HG02870 (cell line): ENCODE measurements at regions not wholly inside any gene's neighbourhood (a gene's known extent, or its start where the extent isn't known, plus 50 kb on each side); places are given as distances from the start of the nearest gene placed in this dataset.
"Not testable (repeated sequence)": the region's sequence is repeated elsewhere in the genome, so short reads cannot be mapped to it uniquely, and the experiment has no call there.

ENCODE experiments used
- ATAC-seq: cut with Tn5 transposase; IDR thresholded peaks from one replicate; pipeline ENCODE4 v1.9.1; 2021; ENCODE audit warnings: mild to moderate bottlenecking, moderate library complexity; ENCODE audit not compliant: unreplicated experiment

- ATAC-seq, result no peak
Measured at GRCh38 chr3:174442302-174442682, 416.8 kb upstream of the NAALADL2 start.

DNA sequence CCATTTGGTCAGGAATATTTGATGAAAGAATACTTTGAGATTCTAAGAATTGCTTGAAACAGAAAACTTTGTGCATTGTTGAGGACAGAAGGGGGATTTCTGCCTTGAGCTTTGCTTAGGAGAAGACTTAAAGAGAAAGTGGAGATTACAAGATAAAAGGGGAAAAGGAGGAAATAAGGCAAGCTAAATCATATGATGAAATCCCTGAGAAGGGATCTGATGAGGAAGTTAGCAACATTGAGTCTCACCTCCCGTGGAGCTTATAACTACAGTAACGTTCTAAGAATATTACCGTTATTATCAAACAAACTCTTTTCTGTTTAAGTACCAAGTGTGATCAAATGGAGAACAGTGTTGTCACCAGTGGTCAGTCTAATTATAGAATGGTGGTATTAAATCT lies 414.7 kb upstream of the NAALADL2 start:
- no peak for ATAC-seq

GRCh38 chr3:174457758-174458157 lies 401.4 kb upstream of the NAALADL2 start:
- no peak for ATAC-seq

- no peak for ATAC-seq
Measured at GRCh38 chr3:174460831-174461230, 398.3 kb upstream of the NAALADL2 start.

- ATAC-seq, result no peak
Measured at GRCh38 chr3:174462916-174463315, 396.2 kb upstream of the NAALADL2 start.

DNA sequence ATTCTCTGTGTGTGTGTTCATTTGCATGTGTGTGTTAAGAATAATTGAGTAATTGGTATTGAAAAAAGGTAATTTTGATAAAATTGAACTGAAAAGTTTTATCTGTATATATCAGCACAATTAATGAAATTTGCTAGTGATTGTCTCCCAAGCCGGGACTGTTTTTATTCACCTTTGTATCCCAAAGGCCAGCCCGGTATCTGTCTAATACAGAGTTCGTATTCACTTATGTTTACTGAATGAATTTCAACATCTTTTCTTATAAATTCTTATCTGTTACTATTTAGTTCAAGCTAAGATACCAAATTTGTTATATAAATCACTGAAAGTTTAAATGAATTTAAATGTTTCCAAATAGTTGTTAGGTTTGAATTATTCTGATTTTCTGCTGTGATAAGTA lies 394.0 kb upstream of the NAALADL2 start:
- no peak for ATAC-seq

DNA sequence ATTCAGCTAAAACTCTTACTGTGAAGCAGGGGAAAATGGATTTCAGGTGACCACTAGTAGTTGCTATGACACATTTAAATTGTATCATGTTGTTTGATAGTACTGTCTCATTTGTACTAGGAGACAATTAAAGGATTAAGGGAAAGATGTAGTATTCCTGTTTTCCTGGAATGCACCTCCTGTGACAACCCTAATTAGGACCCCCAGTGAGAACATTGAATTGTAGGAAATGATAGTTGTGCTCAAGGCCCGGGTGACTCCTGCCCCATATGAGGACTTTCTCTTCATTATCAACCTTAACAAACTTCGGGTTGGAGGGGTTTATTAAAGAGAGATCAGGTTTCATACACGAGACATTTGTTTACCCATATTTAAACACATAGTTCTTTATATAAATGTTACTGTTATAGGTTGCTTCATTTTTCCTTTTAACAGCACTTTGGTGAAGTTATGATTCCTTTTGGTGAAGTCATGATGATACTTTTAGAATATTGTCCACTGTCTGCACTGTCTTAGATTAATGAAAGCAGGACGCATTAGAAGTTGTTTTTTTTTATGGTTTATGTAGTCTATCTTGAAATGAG lies 392.6 kb upstream of the NAALADL2 start:
- no peak for ATAC-seq

GRCh38 chr3:174477491-174477890 lies 381.6 kb upstream of the NAALADL2 start:
- ATAC-seq, result no peak

- ATAC-seq, result no peak
Measured at GRCh38 chr3:174480767-174481166, 378.4 kb upstream of the NAALADL2 start.

DNA sequence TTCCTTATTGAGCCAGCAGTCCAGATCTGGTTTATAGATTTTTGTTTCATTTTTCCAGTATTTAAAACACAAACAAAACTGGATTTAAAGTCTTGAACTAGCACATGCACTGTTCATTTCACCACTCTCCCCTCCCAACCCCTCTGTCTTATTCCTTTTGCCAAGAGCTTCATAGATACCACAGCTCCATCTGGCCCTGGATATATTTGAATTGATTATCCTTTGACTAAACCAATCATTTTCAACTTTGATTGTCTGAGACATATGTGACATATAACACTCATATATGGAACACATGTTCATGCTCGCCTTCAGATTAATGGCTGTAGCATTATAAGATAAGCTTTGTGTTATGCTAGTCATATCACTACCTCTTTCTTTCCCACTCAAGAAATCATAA lies 376.6 kb upstream of the NAALADL2 start:
- no peak for ATAC-seq

DNA sequence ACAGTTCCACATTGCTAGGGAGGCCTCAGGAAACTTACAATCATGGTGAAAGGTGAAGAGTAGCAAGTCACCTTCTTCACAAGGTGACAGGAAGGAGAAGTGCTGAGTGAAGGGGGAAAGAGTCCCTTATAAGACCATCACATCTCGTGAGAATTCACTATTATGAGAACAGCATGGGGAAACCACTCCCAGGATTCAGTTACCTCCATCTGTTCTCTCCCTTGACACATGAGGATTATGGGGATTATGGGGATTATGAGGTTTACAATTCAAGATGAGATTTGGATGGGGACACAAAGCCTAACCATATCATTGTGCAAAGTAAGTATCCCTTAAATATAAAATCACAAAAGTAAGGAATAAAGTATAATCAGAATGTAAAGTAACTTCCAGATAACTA lies 375.9 kb upstream of the NAALADL2 start:
- no peak for ATAC-seq

GRCh38 chr3:174483856-174484255 lies 375.3 kb upstream of the NAALADL2 start:
- not testable (repeated sequence) for ATAC-seq

DNA sequence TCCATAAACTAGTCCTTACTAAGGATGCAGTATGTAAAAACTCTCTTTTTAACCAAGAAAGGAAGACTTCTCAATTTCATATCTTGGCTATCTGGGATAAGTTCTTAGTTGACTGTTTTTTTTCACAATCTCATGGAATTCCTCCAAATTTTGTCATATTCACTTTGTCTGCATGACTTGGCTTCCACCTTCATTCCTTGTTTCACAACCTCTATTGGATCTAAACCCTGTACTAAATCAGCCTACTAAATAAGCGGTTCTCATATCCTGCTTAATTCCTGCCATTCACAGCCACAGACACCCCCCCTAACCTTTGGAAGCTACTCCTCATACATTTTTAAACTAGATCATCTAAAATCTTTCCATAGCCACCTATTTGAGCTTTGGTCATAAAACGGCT lies 370.6 kb upstream of the NAALADL2 start:
- ATAC-seq, result no peak

DNA sequence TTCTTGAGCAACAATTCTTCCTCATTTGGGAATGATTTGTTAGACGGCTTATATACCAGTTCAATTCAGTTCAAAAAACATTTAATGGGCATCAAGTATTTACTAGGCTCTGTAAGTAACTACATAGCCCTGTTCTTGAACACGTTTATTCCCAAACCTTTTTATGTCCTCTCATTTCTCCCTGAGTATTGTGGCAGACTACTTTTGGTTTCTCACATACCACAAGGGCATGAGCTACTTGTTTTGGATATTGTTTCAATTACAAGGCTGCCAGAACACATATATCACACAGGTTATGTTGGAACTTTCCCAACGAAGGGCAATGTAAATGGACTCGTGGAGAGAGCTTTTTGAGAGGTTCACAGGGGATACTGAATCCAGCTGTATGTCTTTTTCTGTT lies 363.8 kb upstream of the NAALADL2 start:
- no peak for ATAC-seq

GRCh38 chr3:174495928-174496327 lies 363.2 kb upstream of the NAALADL2 start:
- no peak for ATAC-seq

- no peak for ATAC-seq
Measured at GRCh38 chr3:174498638-174499037, 360.5 kb upstream of the NAALADL2 start.

DNA sequence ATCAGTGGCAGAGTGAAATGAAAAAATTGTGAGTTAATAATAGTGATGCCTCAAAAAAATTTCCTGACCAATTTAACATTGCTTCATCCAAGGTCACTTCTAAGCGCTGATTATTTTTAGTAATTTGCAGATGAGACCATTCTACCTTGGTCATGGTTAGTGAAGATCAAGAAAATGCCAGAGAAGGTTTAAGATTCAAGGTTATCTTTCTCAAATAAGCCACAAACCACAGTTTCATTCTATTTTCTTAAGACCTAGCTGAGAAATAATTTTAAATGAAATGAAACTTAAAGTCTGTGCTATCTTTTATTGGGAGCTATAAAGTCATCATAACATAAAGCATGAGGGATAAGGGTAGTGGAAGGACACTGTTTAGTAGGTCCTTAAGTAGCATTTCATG lies 353.9 kb upstream of the NAALADL2 start:
- no peak for ATAC-seq

- ATAC-seq, result no peak
Measured at GRCh38 chr3:174524203-174524602, 334.9 kb upstream of the NAALADL2 start.

DNA sequence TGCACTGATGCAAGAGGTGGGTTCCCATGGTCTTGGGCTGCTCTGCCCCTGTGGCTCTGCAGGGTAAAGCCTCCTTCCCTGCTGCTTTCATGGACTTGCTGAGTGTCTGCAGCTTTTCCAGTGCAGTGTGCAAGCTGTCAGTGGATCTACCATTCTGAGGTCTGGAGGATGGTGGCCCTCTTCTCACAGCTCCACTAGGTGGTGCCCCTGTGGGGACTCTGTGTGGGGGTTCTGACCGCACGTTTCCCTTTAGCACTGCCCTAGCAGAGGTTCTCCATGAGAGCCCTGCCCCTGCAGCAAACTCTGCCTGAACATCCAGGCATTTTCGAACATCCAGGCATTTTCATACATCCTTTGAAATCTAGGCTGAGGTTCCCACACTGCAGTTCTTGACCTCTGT lies 329.8 kb upstream of the NAALADL2 start:
- ATAC-seq, result no peak

- ATAC-seq, result no peak
Measured at GRCh38 chr3:174531262-174531982, 327.7 kb upstream of the NAALADL2 start.

GRCh38 chr3:174532216-174532615 lies 326.9 kb upstream of the NAALADL2 start:
- ATAC-seq, result no peak

DNA sequence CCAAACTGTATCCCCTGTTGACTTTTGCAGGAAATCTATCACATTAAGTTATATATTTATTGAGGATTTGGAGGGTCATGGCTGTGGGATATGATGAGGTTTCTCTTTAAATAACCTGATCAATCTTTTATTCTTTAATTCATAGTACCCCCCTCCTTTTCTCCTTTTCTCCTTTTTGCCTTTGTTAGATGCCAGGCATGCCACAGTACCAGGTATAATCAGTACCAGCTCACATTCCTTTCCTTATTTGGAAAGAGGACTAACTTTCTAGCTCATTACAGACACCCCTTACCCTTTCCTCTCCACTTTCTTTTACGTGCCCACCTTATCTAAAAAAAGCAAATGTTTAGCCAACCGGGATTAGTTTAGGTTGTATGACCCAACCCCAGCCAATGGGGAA lies 326.4 kb upstream of the NAALADL2 start:
- ATAC-seq, result no peak

- ATAC-seq, result no peak
Measured at GRCh38 chr3:174533286-174533685, 325.8 kb upstream of the NAALADL2 start.
